Mesodermal cell (in vitro differentiated cells): ENCODE measurements at regions not wholly inside any gene's neighbourhood (a gene's known extent, or its start where the extent isn't known, plus 50 kb on each side); places are given as distances from the start of the nearest gene placed in this dataset.
A peak's percentile ranks its signal among the peaks of the same experiment; 100 is the strongest.

Experiments used
- H3K27ac ChIP-seq: 2 replicates; pipeline ENCODE4 v1.7.0; 2013; ENCODE audit warnings: mild to moderate bottlenecking, low read depth, low read length, moderate library complexity; ENCODE audit not compliant: severe bottlenecking
- H3K36me3 ChIP-seq: 2 replicates; pipeline ENCODE4 v1.7.1; 2013; ENCODE audit warnings: mild to moderate bottlenecking, low read length, moderate library complexity; ENCODE audit not compliant: control insufficient read depth, insufficient read depth
- H3K4me1 ChIP-seq: one replicate; pipeline ENCODE4 v1.7.1; 2013; ENCODE audit warnings: mild to moderate bottlenecking, low read length; ENCODE audit not compliant: insufficient read depth, control insufficient read depth, poor library complexity, severe bottlenecking
- H3K4me3 ChIP-seq: 2 replicates; pipeline ENCODE4 v1.7.0; 2013; ENCODE audit warnings: low read length, control low read depth, mild to moderate bottlenecking; ENCODE audit not compliant: insufficient read depth, poor library complexity, severe bottlenecking; ENCODE audit errors: extremely low read depth
- H3K9me3 ChIP-seq: 2 replicates; pipeline ENCODE4 v1.7.1; 2013; ENCODE audit warnings: mild to moderate bottlenecking, low read length, moderate library complexity; ENCODE audit not compliant: control insufficient read depth
- WGBS, 2 experiments: methylation state at CpG; one replicate each; pipeline ENCODE4 v1.1.5; 2013; ENCODE audit warnings: missing lambda C conversion rate in 2 of 2; ENCODE audit not compliant: insufficient coverage in 2 of 2; 5-methylcytosine and 5-hydroxymethylcytosine counted together

DNA sequence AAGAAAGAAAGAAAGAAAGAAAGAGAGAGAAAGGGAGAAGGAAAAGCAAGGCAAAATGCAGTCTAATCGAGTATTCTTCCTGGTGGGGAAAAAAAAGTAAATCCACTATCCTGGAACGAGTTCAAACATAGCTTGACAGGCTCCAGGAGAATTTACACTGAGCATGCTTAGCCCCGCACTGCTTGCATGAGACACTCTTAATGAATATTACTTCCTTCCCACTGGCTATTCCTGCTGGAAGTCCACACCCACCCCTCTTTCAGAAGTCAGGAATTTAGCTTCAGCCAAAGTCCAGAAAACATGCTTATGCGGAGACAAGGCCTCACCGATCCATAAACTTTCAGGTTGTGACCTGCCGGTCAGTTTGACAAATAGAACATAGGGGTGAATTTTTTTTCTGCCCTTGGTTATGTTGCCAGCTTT is 251.8 kb upstream of the BLID start:
- no peaks in the 10 kb centered on the region for H3K4me1 ChIP-seq
- H3K27ac ChIP-seq, result peak overlapping the region; percentile 12
- H3K36me3 ChIP-seq, result no peaks in the 10 kb centered on the region
- H3K4me3 ChIP-seq, result no peak overlapping the region
- WGBS, 2 experiments, result 71 to 73% methylated on average over 2 to 6 of the region's 6 CpGs
- no peaks in the 10 kb centered on the region for H3K9me3 ChIP-seq

DNA sequence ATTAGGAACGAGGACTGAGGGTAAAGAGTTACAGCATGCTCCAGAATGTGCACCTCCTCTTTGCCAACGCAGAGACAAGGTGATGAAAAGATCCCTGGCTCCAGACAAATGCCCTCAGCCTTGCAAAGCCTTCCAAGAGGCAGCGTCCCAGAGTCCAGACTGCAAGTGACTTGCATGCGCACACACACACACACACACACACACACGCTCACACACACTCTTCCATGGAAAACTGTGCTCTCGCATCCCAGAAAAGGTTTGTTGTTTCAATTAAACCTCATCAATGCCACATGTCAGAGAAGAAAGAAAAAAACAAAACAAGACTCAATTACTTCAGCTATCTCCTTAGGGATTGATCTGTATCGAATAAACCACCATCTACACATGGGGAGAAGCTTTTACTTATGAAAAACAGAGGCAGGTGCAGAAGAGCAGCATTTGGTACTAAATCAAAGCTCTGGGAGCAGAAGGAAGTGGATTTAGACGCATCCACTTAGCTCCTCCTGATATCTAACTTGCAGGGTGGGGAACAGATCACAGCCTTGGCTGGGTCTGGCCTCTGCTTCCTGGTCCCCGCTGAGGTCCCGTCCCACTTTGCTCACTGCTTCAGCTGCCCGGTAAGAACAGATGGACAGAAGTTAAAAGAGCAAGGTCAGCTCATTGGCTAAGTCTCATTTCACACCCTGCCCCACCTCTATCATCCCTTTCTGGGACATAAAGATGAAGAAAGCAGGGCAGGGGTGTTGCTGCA is 249.8 kb upstream of the BLID start:
- Histone ChIP-seq H3K4me1 (no peaks in the 10 kb centered on the region), H3K36me3 (no peaks in the 10 kb centered on the region), H3K4me3 (no peak overlapping the region), H3K9me3 (peaks cover 3% of the 10 kb centered on the region), H3K27ac (no peak overlapping the region)
- 65 to 86% methylated on average over 7 of the region's 11 CpGs for WGBS, 2 experiments

DNA sequence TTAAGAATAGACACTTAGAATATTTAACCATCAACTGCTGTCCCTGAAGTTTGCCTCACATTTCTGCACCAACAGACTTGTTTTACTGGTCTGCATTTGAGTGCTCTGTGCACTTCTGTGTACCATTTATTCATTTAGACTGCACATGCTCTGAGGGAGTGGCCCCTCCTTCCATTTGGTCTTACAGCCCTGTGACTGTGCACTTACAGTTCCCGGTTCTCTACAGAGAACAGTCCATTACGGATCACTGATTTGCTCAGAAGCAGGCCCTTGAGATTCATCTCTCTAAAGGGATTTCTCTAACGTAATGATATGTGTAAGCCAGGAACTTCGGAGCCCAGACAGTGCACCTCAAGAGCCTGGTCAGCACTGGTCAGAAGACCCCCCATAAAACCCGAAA is 247.3 kb upstream of the BLID start:
- no peak overlapping the region for H3K27ac ChIP-seq
- H3K4me3 ChIP-seq, result no peak overlapping the region
- no peaks in the 10 kb centered on the region for H3K36me3 ChIP-seq
- H3K9me3 ChIP-seq, result peaks cover 5% of the 10 kb centered on the region
- WGBS, 2 experiments, result 83 to 90% methylated on average over 4 of the region's 5 CpGs
- no peaks in the 10 kb centered on the region for H3K4me1 ChIP-seq

DNA sequence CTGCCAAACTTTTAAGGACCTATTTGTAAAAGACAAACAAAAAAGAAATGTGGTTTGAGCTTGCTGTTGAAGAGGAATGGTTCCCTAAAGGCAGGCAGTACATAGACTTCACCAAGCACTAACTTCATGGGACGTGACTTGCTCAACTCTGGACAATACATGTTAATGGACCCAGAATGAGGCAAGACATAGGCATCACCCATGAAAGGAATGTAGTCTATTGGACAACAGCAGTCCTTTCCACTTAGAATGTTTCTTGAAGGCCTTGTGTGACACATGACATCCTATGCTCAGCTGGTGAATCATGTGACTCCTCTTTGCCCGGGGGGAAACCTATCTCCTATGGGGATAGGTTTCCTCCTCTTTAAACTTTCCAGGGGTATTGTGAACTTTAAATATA is 246.4 kb upstream of the BLID start:
- no peaks in the 10 kb centered on the region for H3K4me1 ChIP-seq
- peaks cover 5% of the 10 kb centered on the region for H3K9me3 ChIP-seq
- H3K36me3 ChIP-seq, result no peaks in the 10 kb centered on the region
- 100% methylated on average over 1 of the region's 2 CpGs; no CpG with 5 or more reads in 1 of the 2 experiments for WGBS, 2 experiments
- no peak overlapping the region for H3K4me3 ChIP-seq
- no peak overlapping the region for H3K27ac ChIP-seq

DNA sequence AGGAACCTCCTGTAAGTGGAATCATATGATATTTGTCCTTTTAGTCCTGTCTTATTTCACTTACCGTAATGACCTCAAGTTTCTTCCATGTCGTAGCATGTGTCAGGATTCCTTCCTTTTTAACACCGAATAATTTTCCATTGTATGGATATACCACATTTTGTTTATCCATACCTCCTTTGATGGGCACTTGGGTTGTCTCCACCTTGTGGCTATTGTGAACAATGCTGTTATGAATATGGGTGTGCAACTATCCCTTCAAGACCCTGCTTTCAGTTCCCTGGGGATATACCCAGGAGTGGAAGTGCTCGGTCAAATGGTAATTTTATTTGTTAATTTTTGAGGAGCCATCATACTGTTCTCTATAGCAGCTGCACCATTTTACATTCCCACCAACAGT is 244.9 kb upstream of the BLID start:
- Histone ChIP-seq H3K9me3 (peaks cover 5% of the 10 kb centered on the region), H3K27ac (no peak overlapping the region), H3K4me3 (no peak overlapping the region), H3K36me3 (no peaks in the 10 kb centered on the region), H3K4me1 (no peaks in the 10 kb centered on the region)
- WGBS, 2 experiments, result 80% methylated on average over 1 to 2 of the region's 4 CpGs

DNA sequence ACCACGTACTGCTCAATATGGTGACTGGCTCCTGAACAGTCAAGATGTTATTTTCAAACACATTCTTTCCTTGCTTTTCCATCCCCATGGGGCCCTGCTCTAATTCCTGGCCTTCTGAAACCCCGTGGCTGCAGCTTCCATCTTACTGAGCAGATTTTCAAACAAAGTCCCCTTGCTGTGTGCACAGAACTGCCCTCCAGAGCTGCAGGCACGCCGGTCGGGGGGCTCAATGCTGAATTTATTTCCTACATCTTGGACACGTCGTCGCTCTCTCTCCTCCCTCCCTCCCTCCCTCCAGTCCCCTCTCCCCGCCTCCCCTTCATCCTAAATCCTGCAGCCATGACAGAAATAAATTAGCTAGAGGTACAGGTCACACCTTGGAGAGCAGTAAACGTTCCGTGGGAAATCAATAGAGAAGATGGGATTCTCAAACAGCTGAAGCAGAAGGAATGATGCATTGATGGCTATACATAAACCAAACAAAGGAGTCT is 243.1 kb upstream of the BLID start:
- Histone ChIP-seq H3K4me1 (no peaks in the 10 kb centered on the region), H3K36me3 (no peaks in the 10 kb centered on the region), H3K4me3 (no peak overlapping the region), H3K9me3 (peaks cover 5% of the 10 kb centered on the region), H3K27ac (peak overlapping the region; percentile 23)
- 58 to 76% methylated on average over 5 to 6 of the region's 11 CpGs for WGBS, 2 experiments

DNA sequence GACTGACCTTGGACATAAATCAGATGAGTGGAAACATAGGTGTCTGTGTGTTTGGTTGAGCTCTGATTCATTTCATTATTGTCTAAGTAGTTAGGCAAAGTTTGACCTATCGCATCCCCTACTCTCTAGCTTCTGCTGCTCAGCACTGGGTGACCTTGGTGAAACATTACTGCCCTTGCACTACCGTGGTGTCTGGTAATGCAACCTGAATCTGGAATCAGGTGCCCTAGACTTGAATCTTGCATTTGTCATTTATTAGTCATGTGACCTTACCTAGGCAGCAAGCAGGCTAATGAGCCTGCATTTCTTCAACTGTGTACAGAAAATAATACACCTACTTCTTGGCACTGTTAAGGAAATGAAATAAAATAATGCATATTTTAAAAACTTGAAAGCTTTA is 242.3 kb upstream of the BLID start:
- H3K4me3 ChIP-seq, result no peak overlapping the region
- no peaks in the 10 kb centered on the region for H3K4me1 ChIP-seq
- WGBS, 2 experiments, result 92 to 100% methylated on average over 2 of the region's 2 CpGs
- H3K27ac ChIP-seq, result no peak overlapping the region
- H3K36me3 ChIP-seq, result no peaks in the 10 kb centered on the region
- H3K9me3 ChIP-seq, result peaks cover 5% of the 10 kb centered on the region

DNA sequence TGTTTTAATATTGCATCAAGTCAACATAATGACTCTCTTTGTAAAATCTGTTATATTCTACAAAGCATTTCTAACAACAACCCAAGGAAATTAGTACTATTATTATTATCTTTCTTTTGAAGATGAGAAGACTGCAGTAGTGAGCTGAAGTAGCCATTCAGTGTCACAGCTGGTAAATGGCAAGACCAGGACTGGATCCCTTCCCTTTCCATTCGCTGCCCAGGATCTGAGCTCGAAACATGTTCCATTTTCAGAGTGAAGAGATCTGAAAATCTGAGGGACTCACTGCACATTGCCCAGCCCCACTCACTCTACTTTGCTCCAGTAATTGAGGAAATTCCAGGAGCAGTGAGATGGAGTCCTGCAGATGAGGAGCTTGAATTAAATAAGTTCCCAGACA is 240.0 kb upstream of the BLID start:
- Histone ChIP-seq H3K36me3 (no peaks in the 10 kb centered on the region), H3K27ac (no peak overlapping the region), H3K4me3 (no peak overlapping the region), H3K4me1 (no peaks in the 10 kb centered on the region), H3K9me3 (peaks cover 4% of the 10 kb centered on the region)
- 94 to 100% methylated on average over 1 to 2 of the region's 2 CpGs for WGBS, 2 experiments

DNA sequence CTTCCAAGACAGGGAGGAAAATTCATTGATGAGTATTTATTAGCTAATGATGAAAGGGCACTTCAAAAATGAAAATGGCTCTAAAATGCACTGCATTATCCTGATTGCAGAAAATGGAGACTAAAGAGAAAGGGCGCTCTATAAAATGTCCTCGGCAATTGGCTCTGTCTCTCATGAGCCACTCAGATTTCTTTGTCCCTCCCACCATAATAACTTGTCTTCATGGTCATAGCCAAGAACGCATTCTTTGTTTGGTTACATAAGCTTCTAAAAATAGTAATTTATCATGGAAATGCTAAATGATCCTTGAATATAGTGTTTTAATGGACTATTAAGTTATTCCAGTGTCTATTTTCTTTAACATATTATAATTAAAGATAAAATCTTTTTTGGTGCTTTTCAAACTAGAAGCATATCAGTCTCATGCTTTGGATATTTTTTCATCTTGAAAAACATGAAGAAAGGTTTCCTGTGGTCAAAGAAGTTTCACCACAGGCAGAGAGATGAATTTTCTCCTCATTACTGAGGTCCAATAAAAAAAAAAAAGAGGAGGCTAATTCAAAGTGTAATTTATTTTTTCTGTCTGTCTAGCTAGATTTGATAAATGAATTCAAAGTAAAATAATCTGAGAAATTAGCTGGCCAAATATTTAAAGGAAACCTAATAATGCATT is 238.1 kb upstream of the BLID start:
- Histone ChIP-seq H3K27ac (no peak overlapping the region), H3K9me3 (no peaks in the 10 kb centered on the region), H3K36me3 (no peaks in the 10 kb centered on the region), H3K4me3 (no peak overlapping the region), H3K4me1 (no peaks in the 10 kb centered on the region)
- no CpG with 5 or more reads among the region's 3 CpGs for WGBS, 2 experiments

DNA sequence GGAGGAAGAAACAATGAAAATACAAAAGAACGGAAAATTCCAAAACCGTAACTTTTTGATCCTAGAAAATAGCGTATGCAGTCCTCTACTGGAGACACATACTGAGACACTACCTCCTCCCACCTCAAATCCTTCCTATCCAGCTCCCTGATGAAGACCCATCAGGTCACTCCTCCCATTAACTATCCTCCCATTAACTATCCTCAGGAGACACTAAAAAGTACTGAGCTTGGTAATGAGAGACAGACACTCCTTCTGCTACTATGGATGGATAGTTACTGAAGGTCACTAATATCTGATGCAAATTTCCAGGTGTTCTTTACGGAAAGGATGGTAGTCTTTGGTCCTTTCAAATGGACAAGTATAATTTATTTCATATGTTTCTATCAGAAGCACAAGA is 237.5 kb upstream of the BLID start:
- Histone ChIP-seq H3K9me3 (no peaks in the 10 kb centered on the region), H3K36me3 (no peaks in the 10 kb centered on the region), H3K4me3 (no peak overlapping the region), H3K4me1 (no peaks in the 10 kb centered on the region), H3K27ac (no peak overlapping the region)
- 91% methylated on average over 3 of the region's 4 CpGs; no CpG with 5 or more reads in 1 of the 2 experiments for WGBS, 2 experiments
